ENCODE measurements at regions not wholly inside any gene's neighbourhood (a gene's known extent, or its start where the extent isn't known, plus 50 kb on each side); places are given as distances from the start of the nearest gene placed in this dataset.
"Not testable (repeated sequence)": the region's sequence is repeated elsewhere in the genome, so short reads cannot be mapped to it uniquely, and the experiment has no call there.

DNA sequence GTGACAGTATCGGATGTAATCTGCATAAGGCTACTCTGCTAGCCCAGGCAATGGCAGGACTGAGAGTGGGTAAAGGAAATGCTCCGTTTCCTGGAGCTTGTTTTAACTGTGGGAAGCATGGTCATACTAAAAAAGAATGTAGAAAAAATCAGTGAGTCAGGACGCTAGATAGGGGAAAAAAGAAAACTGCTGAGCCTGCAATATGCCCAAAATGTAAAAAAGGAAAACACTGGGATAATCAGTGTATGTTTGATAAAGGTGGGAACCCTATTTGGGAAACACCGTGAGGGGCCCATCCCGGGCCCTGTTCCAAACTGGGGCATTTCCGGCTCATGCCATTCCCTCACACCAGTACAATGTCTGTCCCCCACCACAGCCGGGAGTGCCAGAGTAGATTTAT is 775.8 kb downstream of the ZPLD1 start:
- DNase-seq, result no peak

DNA sequence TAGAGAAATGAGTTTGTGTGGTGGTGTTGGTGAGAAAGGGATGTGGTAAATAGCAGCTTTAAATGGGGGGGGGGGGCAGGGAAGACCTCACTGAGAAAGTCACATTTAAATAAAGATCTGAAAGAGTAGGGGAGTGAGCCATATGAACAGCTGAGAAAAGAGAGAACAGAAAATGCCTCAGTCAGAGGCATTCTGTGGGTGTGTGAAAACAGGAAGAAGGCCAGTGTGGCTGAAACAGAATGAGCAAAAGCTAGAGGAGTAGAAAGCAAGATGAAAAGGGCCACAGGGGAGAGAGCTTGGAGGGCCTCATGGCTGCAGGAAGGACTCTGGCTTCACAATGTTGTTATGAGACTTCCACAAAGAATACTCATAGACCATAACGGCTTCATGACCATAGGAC is 783.3 kb downstream of the ZPLD1 start:
- no peak for DNase-seq

DNA sequence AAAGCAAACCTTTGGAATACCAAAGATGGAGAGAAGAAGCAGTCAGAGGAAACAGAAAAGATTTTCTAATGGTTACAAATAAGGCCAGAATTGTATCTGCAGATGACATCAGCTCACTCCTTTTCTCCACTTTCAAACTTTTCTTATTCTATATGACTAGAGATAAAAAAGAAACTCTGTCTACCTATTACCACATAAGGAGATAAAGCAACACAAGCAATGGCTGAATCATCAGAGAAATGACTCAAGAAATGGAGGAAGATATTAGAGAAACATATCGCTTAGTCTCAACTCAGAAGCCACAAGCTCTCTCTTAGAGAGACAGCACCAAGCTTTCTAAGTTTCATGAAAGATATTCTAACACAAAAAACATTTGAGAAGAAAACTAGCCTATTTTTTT is 784.0 kb downstream of the ZPLD1 start:
- DNase-seq, result no peak

DNA sequence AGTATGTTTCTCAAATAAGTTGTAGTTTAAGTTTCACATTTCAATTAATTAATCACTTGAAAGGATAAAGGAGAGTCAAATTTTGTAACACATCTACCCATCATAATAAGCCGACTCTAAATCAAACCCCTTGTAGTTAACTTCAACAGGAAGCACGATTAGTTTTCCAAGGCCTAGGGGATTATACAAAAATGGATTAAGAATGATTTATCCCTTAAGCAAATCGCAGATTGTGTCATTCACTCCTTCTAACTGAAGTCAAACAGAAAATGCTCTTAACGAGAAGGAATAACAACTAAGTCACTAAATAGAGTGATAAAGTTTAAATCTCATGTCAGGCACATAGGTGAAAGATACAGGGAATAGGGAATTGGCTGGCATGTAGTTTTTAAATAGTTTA is 792.8 kb downstream of the ZPLD1 start:
- DNase-seq, result no peak

DNA sequence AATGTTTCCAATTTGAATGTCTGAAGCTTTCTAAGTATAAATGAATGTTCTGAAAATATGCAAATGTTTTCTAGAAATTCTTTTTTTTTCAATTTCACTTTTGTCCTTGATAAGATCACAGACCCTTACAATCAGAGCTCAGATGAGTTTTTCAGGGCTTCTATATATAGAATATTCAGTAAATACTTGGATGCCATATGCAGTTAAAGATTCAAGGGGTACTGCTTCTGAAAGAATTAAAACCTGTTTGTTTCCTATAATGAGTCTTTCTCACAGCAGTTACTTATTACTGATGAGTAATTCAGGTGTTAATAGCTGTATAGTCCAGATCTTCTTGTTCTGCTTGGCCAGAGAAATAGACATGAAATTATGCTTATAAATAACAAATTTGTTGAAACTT is 812.6 kb downstream of the ZPLD1 start:
- no peak for DNase-seq

DNA sequence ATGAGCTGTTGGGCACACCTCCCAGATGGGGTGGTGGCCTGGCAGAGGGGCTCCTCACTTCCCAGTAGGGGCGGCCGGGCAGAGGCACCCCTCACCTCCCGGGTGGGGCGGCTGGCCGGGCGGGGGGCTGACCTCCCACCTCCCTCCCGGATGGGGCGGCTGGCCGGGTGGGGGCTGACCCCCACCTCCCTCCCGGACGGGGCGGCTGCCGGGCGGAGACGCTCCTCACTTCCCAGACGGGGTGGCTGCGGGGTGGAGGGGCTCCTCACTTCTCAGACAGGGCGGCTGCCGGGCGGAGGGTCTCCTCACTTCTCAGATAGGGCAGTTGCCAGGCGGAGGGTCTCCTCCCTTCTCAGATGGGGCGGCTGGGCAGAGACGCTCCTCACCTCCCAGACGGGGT is 820.0 kb downstream of the ZPLD1 start:
- DNase-seq, result not testable (repeated sequence)

DNA sequence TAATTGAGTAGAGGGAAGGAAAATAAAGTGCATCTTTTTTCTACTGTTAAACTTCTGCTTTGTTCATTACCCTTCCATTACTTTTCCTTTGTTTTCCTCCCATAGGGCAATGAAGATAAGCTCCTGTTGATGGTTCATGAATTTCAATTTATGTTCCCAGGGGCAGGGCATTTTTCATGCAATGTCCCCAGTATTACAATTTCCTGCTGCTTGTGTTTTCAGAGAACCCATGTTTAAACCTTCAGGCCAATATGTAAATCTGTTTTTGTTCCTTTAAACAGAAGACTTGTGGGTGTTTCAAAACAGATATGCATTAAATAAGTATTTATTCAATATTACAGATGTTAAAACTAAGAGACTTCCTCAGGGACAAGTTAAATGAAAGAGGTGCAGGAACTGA is 834.5 kb downstream of the ZPLD1 start:
- DNase-seq, result no peak

DNA sequence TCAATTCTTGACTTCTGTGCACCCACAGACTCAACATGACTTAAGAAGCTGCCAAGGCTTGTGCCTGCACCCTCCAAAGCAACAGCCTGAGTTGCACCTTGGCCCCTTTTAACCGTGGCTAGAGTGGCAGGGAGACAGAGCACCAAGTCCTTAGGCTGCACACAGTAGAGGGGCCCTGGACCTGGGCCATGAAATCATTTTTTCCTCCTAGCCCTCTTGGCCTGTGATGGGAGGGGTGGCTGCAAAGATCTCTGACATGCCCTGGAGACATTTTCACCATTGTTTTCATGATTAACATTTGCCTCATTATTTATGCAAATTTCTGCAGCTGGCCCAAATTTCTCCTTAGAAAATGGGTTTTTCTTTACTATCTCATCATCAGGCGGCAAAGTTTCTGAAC is 836.8 kb downstream of the ZPLD1 start:
- DNase-seq, result no peak

DNA sequence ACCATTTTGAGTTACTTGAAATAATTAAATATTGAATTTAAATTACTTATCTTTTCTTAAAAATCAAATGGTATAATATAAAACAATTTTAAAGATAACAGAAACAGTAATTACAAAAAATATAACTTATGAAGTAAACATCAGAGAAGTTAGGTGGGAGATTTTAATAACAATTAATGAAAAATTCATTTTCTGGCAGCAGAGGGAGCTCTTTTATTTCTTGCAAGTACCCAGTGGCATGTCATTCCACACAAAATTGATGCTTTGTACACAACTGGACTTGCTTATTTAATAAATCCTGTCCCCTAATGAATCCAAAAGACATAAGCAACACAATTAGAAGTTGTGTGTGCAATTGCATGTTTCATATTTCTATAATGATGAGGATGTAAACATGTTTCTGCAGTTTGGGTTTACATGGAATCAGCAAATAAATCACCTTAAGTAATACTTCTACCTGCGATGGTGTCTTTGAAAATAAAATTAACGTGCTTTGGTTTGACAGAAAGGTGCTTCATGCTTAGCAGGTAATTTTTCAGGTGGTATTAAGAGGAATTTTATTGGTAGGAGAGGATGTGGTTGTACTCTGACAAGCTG is 861.3 kb downstream of the ZPLD1 start:
- DNase-seq, result peak; percentile 5

DNA sequence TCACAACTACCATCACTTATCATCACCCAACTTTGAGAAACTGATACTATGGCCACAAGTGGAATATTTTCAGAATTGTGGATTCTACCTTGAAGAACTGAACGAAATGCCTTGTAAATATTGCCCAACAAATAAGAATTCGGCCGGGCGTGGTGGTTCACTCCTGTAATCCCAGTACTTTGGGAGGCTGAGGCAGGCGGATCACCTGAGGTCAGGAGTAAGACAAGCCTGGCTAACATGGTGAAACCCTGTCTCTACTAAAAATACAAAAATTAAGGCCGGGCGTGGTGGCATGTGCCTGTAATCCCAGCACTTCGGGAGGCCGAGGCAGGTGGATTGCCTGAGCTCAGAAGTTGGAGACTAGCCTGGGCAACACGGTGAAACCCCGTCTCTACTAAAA is 862.7 kb downstream of the ZPLD1 start:
- DNase-seq, result not testable (repeated sequence)

DNA sequence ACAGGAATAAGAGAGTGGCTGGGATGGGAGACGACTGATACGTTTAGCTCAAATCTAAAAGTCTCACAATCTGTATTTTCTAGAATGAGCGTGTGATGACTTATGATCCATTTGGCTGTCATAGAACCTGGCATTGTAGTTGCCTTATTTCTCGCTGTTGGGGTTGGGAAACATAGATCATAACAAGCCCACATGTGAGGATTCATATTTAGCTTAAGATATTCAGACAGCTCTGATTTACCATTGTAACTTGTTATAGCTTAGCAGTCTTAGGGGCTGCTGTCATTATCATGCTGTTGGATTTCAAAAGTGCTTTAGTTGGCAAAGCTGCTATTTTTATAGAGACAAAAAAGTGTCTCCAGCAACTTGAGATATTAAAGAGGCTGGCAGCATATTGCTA is 871.3 kb downstream of the ZPLD1 start:
- no peak for DNase-seq

DNA sequence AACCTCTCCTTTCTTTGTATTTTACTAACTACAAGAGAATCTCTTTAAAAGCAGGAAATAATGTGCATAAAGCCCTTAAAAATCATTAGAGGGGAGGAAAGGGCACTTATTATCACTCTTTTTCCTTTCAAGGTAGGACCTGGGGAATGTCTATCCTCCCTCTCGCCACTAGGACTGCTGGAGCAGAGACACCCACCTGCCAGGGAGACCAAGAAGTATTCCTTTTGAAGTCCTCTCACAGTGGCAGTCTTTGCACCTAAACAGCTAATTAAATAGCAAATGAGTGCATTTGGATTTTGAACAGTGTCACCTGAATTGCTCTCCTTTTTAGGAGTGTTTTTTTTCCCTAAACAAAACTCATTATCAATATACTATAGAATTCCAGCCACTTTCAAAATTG is 874.1 kb downstream of the ZPLD1 start:
- no peak for DNase-seq

DNA sequence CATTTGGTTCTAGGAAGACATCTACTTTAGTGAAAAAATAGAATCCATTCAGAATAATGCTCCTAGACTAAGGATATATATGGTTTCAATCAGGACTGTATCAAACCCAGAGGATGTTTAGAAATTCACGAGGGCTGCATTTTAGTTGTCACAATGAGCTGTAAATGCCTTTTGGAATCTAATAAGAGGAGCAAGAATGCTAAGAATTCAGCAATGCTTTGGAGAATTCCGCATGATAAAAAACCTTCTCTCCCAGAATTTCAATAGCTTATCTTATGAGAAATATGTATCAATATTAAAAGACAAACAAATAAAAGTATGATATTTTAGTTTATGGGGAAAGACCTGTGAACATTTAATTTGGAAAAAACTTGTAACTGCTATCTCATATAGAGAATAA is 885.1 kb downstream of the ZPLD1 start:
- no peak for DNase-seq

DNA sequence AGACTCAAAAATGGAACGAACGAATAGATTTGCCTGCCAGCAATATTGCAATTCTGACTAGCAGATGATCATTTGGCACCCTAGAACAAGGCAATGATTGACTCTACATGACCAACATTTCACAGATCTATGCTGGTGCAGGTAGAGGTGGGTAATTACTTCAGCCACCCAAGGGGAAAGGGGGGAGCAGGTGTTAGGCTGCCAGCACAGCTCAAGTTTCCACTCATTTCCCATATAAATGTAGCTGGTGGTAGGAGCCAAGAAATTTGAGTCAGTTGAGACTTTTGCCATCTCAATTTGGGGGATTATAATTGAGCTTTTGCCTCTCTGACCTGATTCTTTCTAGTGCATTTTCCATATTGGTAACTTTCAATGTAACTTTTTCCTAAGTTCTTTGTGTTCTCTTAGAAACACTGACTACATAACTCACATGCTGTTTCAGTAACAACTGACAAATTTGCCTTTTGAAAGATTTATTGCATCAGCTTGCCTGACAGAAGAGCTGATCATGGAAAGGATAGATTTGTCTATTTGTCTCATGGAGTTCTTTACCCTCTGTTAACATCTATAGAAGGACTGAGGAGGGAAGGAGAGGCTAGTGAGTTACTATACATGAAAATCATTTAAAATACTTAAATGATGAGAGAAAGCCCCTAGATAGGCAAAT is 902.5 kb downstream of the ZPLD1 start:
- no peak for DNase-seq

DNA sequence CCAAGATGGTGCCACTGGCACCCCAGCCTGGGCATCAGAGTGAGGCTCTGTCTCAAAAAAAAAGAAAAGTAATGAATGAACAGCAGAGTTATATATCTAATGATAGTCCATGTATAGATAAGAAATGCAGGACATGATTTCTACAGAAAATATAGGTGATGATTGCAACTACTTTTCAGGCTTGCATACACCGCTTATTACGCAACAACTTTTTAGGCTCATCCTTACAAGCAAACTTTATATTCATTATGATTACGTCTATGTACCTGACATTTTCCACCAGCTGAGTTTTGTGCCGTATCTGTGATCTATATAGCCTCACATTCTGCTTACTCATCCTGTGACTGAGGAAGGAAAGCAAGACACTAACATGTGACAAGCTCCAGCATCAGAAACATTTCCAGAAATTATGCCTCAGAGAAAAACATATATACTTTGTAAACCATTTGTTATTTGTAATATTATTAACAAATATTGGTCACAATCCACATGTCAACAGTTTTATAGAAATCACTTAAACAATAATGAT is 906.3 kb downstream of the ZPLD1 start:
- no peak for DNase-seq

DNA sequence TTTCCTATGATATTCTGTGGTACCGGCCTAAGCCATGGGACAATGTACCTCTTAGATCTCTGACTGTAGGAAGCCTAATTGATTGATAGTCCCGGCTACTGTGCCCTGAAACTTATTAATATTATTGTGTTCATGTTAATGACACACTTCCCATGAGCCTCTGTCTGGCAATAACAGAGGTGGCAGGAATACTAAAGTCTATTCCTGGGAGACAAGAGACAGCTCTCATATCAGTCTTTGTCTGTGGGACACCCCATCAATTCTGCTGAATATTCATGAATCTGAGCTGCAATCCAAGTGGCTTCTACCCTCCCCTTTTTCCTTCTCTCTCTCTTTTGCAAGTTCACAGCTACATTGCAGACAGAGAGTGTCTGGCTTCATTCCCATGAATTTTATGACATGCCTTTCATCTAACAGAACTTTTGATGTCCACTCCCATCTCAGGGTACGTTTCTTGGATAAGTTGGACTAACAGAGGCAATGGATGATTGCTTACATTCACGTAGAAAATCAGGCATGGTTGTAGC is 907.5 kb downstream of the ZPLD1 start:
- no peak for DNase-seq

DNA sequence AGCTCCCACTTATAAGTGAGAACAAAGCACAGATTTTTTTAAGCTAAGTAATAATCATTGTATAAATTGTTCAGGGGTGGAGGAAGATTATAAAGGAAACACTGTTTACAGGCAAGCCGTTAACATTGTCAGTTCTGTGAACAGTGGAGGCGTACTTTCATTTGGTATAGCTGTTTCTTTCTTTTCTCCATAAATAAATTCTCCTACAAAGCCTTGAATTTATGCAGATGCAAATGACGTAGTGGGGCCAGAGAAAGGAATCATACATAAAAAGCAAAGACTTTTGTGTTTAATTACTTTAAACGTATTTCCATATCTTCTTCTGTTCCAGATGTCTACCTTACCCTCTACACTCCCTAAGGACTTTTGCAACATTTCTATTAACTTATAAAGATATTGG is 914.9 kb downstream of the ZPLD1 start:
- DNase-seq, result no peak

DNA sequence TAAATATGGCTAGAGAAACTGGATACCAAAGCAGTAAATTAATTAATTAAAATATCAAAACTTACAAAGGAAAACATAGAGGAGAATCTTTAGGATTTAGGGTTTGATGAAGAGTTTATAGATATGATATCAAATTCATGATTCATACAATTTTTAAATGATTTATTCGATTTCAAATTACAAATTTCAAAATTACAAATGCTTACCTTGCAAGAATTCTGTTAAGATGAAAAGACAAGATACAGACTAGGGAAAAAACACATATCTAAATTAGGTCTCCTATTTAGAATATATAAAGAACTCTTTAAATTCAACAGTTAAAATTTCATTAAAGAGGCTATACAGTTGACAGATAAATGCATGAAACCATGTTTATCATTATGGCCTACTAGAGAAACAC is 930.7 kb downstream of the ZPLD1 start:
- no peak for DNase-seq

DNA sequence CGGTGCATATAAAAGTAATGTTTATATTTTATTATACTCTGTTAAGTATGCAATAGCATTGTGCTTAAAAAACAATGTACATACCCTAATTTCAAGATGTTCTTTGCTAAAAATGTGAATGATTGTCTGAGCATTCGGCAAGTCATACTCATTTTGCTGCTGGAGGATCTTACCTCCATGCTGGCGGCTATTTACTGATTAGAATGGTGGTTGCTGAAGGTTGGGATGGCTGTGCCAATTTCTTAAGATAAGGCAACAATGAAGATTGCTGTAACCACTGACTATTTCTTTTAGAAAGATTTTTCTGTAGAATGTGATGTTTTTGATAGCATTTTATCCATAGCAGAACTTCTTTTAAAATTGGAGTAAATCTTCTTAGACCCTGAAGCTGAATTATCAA is 932.7 kb downstream of the ZPLD1 start:
- DNase-seq, result no peak

DNA sequence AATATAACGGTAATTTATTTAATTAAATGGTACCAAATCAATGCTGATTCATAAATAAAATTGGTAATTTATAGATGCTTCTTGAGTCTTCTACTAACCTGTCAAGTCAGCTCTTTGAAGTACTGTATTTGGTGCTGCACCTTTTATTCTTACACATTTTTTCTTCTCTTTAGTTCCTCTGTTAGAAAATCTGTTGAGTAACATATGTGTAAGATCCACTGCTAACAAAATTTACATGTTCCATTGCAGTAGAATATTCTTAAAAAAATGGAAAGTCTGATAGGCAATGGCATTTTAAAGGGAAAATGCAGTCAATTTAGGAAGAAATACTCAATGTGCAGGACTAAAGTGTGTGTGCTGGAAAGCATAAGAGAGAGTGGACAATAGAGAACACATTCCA is 936.6 kb downstream of the ZPLD1 start:
- DNase-seq, result no peak

DNA sequence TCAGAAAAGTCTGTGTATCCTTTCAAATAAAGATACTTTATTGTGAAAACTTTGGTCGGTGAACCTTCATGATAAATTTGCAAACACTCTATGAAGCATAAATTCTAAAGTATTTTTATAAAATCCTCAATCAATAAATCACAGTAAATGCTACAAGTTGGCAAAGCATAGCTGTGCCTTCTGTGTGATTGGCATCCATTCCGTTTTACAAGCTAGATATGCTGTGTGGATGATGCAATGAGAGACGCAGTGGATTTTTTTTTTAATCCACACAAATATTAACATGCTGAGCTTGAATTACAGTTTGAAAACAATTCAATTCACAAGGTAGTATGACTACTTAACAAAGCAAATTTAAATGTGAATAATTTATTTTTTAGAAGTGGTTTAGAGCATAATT is 937.2 kb downstream of the ZPLD1 start:
- no peak for DNase-seq

DNA sequence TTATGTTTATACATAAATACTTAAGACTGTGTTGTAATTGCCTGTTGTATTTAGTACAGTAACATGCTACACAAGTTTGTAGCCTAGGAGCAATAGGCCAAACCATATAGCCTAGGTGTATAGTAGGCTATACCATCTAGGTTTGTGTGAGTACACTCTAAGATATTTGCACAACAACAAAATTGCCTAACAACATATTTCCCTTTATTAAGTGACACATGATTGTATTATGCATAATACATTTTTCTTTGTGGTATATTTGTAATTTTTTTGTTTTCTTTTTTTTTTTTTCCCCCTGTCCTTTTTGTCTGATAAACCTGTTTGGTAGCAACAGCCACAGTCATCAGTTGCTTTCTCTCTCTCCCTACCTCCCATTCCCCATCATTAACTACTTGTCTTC is 945.6 kb downstream of the ZPLD1 start:
- no peak for DNase-seq

DNA sequence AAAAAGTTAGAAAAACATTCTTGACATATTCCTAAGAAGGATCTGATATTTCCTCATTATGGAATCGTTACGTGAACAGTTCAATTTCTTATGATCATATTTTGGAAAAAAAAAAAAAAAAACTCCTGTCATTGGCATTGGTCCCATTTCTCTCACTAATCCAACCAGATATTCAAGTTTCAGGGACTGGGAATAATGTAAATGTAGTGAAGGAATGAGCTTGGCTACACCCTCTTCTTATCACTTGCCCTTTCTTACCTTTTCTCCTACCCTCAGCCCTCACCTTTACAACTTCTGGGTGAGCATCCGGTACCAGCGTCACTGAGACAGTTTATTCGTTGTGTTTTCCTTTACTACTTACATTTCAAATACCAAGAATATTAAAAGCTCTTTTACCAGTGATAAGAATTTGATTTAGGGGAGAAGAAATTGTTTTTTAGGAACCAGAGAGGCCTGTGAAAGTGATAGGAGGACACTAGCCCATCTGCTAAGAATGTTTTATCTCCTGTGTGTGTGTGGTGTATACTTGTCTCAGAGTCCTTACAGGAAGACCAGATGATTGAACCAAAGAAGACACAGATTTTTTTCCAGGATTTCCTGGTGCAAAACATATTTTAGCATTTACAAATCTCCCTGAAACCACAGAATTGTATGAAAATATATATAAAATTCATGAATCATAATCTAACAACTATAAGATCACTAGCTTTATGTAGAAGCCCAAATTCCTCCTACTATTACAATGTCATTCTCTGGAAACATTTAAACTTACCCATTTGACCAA is 946.7 kb downstream of the ZPLD1 start:
- no peak for DNase-seq
